GM21723 (cell line): ENCODE measurements at regions not wholly inside any gene's neighbourhood (a gene's known extent, or its start where the extent isn't known, plus 50 kb on each side); places are given as distances from the start of the nearest gene placed in this dataset.
"Not testable (repeated sequence)": the region's sequence is repeated elsewhere in the genome, so short reads cannot be mapped to it uniquely, and the experiment has no call there.

Experiments
- ATAC-seq: cut with Tn5 transposase; IDR thresholded peaks from one replicate; pipeline ENCODE4 v1.9.1; 2021; ENCODE audit warnings: mild to moderate bottlenecking, moderate library complexity; ENCODE audit not compliant: unreplicated experiment

DNA sequence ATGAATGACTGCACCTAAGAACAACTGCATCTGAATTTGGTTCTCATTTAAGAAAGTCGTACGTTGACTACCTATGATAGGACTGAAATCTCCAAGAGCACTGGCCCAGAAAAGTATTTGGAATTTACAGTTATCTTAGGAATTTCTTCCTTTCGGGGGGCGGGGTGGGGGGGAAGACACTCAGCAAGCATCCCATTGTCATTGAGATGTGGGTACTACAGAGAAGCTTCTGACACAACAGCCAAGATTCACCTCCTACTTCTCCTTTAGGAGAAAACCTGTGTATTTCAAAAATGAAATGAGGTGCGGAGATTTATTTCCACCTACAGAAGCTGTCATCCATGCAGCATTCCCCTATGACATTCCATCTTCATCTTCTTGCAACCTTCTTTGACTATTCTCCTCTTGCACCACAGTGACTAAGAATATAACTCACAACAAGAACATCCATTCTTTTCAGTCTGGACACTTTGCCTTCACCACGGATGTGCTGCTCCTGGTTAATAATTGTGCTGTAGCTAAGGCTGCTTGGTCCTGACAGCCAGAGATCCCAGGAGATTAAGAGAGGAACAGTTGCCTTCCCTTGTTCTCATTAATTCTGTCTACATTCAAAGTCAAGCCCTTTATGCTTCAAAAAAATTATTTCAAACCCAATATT, 98.4 kb upstream of the FRMD4A start:
- ATAC-seq, result no peak

DNA sequence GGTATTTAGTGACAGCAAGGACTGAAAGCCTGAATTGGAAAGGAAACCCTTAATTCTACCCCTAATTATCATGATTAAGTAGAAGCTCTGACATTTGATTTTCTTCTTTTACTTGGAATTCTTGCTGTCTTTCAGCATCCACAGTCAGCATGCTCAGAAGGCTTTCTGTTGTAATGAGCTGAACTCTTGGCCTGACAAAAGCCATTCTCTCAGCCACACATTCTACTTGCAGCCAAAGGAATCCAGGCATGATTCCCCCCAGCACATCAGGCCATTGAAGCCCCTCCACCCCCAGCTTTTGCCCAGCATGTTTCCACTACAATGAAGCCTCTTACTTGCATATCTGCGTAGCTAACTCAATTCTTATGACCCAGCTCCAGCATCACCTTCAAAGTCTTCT, 94.3 kb upstream of the FRMD4A start:
- no peak for ATAC-seq

GRCh38 chr10:14423111-14423744, 92.5 kb upstream of the FRMD4A start:
- no peak for ATAC-seq

- ATAC-seq, result no peak
Measured at GRCh38 chr10:14422431-14422830, 91.7 kb upstream of the FRMD4A start.

DNA sequence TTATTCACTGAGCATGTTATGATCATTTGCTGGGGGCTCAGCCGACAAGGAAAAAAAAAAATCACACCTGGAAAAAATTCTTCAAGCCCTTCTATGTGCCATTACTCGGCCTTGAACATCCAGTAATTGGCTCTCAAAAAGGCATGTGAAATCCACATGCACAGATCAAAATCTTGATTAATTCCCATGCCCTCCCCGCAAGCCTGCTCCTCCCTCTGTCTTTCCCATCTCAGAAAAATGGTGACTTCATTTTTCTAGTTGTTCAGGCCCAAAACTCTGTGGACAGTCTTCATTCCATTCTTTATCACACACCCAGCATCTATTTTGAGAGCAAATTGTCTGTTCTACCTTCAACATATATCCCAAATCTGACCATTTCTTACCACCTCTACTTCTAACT, 91.2 kb upstream of the FRMD4A start:
- ATAC-seq, result no peak

DNA sequence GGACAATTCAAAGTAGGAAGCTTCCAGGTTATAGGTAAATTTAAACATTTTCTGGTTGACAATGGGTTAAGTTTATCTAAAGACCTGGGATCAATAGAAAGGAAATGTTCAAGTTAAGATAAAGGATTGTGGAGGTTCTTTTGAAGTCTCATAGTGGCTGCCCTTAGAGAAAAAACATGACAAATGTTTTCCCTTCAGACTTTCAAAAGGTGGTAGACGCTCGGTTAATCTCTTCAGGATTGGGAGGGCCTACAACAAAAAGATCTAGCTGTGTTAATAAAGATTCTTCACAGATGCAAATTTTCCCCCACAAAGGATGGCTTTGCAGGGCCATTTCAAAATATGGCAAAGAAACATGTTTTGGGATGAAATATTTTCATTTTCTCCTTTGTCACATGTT, 86.6 kb upstream of the FRMD4A start:
- ATAC-seq, result not testable (repeated sequence)

- no peak for ATAC-seq
Measured at GRCh38 chr10:14416308-14416700, 85.6 kb upstream of the FRMD4A start.

GRCh38 chr10:14415676-14416307, 85.1 kb upstream of the FRMD4A start:
- ATAC-seq, result no peak

GRCh38 chr10:14414901-14415300, 84.2 kb upstream of the FRMD4A start:
- ATAC-seq, result no peak

DNA sequence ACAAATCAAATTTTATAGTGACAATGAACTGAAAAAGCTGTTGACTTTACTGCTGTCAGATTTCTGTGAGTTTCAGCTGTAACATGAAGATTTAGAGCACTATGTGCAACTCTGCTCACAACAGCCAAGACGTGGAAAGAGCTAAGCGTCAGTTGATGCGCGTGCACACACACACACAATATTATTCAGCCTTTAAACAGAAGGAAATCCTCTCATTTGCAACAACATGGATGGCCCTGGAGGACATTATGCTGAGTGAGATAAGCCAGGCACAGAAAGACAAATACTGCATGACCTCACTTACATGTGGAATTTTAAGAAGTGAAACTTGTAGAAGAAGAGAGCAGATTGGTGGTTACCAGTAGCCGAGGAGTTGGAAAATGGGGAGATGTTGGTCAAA, 82.8 kb upstream of the FRMD4A start:
- ATAC-seq, result no peak

DNA sequence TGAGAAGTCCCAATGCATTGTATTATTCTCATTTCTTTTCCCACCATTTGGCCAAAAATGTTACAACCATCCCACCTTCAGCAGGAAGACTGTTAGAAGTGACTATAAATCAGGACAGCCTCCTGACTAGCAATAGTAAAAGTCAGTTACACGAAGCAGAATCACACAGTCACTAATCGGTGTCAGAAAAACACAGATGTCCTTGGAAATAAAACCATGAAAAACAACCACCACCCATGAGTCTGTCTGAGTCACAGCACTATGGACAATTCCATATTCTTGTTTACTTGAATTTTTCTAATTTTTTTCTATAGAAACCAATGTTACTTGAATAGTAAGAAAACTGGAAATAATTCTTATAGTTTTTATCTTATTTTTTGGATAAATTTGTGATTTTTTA, 81.9 kb upstream of the FRMD4A start:
- ATAC-seq, result no peak

DNA sequence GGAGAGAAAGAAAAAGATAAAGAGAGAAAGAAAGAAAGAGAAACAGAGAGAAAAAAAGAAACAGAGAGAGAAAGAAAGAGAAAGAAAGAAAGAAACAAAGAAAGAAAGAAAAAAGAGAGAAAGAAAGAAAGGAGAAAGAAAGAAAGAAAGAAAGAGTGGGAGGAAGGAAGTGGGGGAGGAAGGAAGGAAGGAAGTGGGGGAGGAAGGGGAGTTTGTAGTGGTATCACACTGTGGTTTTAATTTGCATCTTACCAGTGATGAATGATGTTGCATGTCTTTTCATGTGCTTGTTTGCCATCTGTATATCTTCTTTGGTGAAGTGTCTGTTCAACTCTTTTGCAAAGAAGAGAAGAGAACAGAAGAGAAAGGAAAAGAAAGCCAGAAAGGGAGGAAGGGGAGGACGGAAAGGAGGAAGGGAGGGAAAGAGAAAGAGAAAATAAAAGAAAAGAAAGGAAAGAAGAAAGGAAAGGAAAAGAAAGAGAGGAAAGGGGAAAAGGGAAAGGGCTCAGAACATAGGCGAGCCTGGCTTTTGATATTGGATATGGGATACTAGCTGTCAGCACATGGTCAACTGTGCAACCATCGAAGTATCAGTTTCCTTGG, 79.2 kb upstream of the FRMD4A start:
- no peak for ATAC-seq

- no peak for ATAC-seq
Measured at GRCh38 chr10:14409247-14409646, 78.5 kb upstream of the FRMD4A start.

DNA sequence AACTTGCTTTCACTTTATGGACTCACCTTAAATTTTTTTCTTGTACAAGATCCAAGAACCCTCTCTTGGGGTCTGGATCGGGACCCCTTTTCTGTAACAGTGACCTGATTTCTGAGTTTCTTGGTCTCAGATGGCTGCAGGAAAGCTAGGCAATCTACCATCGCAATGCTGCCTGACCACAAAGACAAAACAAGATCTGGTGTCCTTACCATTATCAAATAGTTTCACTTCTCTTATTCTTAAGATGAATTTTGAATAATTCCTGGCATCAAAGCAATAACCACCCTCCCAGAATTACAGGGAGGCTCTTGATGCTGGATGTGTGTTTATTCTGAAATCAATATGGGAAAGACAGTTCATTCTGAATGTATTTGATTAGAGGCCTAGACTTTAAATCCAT, 77.4 kb upstream of the FRMD4A start:
- ATAC-seq, result no peak

DNA sequence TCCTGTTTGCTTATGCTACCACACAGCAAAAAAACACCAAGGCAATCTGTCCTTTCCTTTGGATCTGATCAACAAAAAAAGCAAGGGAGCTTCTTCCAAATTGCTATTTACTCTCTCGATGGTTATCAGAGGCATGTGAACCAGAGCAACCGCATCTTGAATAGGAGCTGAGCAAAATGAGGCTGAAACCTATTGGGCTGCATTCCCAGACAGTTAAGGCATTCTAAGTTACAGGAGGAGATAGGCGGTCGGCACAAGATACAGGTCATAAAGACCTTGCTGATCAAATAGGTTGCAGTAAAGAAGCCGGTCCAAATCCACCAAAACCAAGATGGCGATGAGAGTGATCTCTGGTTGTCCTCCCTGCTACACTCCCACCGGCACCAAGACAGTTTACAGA, 76.8 kb upstream of the FRMD4A start:
- no peak for ATAC-seq

DNA sequence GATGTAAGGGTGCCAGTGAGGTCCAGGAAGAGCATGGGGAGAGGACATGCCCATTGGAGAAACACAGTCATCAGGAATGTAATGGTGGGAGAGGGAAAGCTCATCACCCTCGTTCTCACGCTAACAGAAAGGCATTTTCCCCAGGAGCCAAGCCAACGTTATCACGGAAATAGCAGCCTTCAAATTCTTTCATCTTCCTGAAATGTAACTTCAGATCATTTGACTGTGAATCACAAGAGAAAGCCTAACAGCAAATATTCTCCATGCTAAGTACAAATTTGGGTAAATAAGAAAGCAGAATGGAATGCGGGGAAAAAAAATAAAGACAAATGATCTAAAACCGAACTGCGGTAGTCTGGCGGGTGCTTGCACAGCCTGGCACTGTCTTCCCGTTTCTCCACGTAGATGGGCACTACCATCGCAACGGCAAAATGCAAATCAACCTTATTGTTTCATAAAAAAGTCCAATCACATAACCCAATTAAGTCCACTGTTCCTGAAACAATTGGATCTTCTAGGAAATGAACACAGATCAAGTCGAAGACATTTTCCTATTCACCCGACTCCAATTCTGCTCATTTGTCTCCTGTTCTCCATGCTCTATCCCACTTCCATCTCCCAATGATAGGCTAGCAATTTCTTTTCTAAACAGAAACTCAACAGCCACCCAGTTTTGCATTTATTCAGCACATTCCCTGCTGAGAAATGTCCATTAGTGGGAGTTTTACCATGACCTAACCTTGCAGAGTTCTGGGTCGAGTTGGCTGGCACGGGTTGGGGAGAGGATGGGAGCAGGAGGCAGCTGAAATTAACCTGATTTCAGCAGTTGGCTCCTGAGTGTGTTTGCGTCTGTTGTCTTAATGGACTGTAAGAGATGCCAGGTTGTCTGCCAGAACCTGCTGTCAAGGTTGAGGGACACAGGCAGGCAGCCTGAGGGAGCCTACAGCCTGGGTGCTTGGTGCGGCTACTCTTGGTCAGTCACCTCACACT, 74.6 kb upstream of the FRMD4A start:
- ATAC-seq, result no peak

DNA sequence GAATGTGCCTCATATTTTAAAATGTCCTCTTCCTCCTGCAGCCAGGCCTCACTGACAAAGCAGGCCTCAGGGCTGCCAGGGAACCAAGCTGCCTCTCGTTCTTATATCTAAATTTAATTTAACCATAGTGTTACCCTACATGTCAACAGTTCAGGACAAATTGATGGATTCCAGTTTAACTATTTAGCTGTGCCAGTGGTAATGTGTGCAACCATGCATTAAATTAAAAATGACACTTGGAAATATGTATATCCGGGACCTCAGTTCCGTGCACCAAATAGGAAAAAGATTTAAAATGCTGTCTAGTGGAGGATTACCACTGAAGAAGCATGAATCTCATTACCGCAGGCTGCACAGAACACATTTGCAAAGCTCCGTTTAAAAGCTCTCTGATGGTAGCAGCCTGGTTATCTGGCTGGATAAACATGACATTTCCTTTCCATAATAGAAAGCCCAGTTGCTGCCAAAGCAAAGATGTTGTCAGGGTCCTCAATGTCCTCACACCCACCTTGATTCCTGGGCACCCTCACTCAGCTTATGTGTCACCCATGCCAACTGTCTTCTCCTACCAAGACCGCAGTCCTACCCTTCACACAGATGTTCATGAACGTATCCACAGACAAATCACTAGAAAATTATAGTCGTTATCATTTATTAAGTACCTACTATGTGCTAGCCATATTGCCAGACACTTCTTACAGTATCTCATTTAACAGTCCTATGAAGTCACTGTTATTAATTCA, 73.3 kb upstream of the FRMD4A start:
- no peak for ATAC-seq

DNA sequence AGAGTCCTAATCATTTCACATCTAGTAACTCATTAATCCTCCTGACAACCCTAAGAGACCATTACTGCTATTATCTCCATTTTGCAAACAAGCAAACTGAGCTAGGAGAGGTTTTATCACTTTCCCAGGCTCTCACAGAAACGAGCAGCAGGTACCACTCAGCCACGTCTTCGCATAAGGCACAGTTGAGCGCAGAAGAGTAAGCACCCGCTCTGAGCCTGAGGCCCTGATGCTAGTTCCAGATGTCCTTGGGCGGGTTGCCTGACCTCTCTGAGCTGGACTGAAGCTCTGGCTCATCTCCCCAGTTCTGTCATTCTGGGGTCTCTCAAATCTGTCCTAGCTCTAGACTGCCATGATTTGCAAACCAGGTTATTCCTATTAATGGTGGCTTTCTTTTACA, 72.6 kb upstream of the FRMD4A start:
- no peak for ATAC-seq

GRCh38 chr10:14399641-14400040, 68.9 kb upstream of the FRMD4A start:
- no peak for ATAC-seq

- no peak for ATAC-seq
Measured at GRCh38 chr10:14397066-14397465, 66.3 kb upstream of the FRMD4A start.
